T-helper 17 cell (primary cell): ENCODE measurements at regions not wholly inside any gene's neighbourhood (a gene's known extent, or its start where the extent isn't known, plus 50 kb on each side); places are given as distances from the start of the nearest gene placed in this dataset.
A peak's percentile ranks its signal among the peaks of the same experiment; 100 is the strongest.

Source experiments
- ATAC-seq: fragments of 150-1000 bp; cut with Tn5 transposase; 2 replicates; pipeline ENCODE4 v1.10.0; 2021; ENCODE audit warnings: mild to moderate bottlenecking, moderate library complexity
- DNase-seq, 3 donors: peaks; one replicate each; pipeline versions ENCODE4 v3.0.0 to v3.0.0-alpha.2; 2020 to 2021
- H3K9me3 ChIP-seq: one replicate; pipeline ENCODE4 v1.7.0; 2013; ENCODE audit warnings: low read length, mild to moderate bottlenecking; ENCODE audit not compliant: control insufficient read depth, poor library complexity, severe bottlenecking
- H3K27ac Mint-ChIP-seq: one replicate; pipeline ENCODE4 v1.8.0; 2022; ENCODE audit warnings: mild to moderate bottlenecking, moderate library complexity, mixed read lengths
- H3K27me3 Mint-ChIP-seq: one replicate; pipeline ENCODE4 v1.8.0; 2022; ENCODE audit warnings: mixed read lengths
- H3K36me3 Mint-ChIP-seq: one replicate; pipeline ENCODE4 v1.8.0; 2022; ENCODE audit warnings: low read depth, mixed read lengths
- H3K4me1 Mint-ChIP-seq: one replicate; pipeline ENCODE4 v1.8.0; 2022; ENCODE audit warnings: mild to moderate bottlenecking, mixed read lengths
- H3K4me3 Mint-ChIP-seq: one replicate; pipeline ENCODE4 v1.8.0; 2022; ENCODE audit warnings: mild to moderate bottlenecking, moderate library complexity, mixed read lengths

DNA sequence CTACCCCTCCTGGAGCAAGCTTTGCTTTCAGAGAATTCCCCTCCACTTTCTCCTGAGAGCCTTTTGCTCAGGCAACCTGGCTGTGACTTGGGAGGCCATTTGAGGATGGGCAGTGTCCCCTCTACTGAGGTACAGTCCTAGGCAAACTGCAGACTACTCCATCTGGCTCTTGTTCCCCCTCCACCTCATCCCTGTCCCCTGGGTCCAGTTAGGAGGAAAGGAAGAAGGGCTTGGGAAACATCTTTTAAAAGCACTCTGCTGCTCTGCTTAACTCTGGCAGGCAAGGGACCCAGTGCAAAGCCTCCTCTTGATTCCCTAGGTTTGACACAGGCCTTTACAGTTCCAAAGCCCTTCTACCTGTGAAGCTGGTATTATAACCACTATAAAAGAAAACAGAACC, 108.2 kb downstream of the NAV1 start:
- peaks cover 4% of the 10 kb centered on the region for H3K4me1 Mint-ChIP-seq
- no peak for DNase-seq
- ATAC-seq = no peak
- no peak overlapping the region for H3K27ac Mint-ChIP-seq
- no peaks in the 10 kb centered on the region for H3K9me3 ChIP-seq
- H3K36me3 Mint-ChIP-seq = peaks cover 2% of the 10 kb centered on the region
- H3K27me3 Mint-ChIP-seq = peaks cover 43% of the 10 kb centered on the region
- H3K4me3 Mint-ChIP-seq = no peak overlapping the region

GRCh38 chr1:201647722-201648065, 108.8 kb downstream of the NAV1 start:
- no peak overlapping the region for H3K27ac Mint-ChIP-seq
- peaks cover 43% of the 10 kb centered on the region for H3K27me3 Mint-ChIP-seq
- H3K9me3 ChIP-seq = no peaks in the 10 kb centered on the region
- peaks cover 4% of the 10 kb centered on the region for H3K4me1 Mint-ChIP-seq
- DNase-seq (no peak), ATAC-seq (no peak)
- H3K4me3 Mint-ChIP-seq = peak overlapping the region; percentile 67
- H3K36me3 Mint-ChIP-seq = peaks cover under 1% of the 10 kb centered on the region

DNA sequence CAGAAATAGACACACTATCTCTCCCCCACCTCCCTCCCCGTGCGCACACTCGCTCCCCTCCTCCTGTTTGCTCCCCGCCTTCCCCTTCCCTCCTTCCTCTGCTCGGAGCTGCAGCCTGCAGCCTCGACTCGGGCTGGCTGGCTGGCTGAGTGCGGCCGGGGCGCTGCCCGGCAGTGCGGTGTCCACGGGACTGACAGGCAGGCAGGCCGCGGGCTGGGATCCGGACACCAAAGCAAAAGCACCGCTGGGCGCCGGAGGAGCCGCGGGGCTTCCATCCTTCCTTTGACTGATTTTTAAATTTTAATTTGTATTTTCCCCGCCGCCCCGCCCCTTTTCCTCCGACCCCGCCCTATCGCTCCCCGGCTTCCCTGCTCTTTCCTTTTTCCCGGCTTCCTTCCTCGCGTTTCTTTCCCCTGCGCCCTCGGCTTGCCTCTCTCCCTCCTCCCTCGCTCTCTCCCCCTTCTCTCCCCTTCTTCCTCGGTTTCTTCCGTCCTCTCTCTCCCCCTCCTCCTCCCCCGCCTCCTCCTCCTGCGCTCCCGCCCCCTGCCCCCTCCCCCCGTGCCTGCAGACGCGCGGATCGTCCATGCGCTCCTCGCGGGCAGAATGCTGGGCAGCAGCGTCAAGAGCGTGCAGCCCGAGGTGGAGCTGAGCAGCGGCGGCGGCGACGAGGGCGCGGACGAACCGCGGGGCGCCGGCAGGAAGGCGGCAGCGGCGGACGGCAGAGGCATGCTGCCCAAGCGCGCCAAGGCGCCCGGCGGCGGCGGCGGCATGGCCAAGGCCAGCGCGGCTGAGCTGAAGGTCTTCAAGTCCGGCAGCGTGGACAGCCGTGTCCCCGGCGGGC, 109.4 kb downstream of the NAV1 start:
- H3K27me3 Mint-ChIP-seq = peaks cover 43% of the 10 kb centered on the region
- H3K9me3 ChIP-seq = no peaks in the 10 kb centered on the region
- H3K36me3 Mint-ChIP-seq = no peaks in the 10 kb centered on the region
- peak overlapping the region; percentile 67 for H3K4me3 Mint-ChIP-seq
- ATAC-seq (no peak), DNase-seq (no peak)
- peaks cover 7% of the 10 kb centered on the region for H3K4me1 Mint-ChIP-seq
- H3K27ac Mint-ChIP-seq = no peak overlapping the region

DNA sequence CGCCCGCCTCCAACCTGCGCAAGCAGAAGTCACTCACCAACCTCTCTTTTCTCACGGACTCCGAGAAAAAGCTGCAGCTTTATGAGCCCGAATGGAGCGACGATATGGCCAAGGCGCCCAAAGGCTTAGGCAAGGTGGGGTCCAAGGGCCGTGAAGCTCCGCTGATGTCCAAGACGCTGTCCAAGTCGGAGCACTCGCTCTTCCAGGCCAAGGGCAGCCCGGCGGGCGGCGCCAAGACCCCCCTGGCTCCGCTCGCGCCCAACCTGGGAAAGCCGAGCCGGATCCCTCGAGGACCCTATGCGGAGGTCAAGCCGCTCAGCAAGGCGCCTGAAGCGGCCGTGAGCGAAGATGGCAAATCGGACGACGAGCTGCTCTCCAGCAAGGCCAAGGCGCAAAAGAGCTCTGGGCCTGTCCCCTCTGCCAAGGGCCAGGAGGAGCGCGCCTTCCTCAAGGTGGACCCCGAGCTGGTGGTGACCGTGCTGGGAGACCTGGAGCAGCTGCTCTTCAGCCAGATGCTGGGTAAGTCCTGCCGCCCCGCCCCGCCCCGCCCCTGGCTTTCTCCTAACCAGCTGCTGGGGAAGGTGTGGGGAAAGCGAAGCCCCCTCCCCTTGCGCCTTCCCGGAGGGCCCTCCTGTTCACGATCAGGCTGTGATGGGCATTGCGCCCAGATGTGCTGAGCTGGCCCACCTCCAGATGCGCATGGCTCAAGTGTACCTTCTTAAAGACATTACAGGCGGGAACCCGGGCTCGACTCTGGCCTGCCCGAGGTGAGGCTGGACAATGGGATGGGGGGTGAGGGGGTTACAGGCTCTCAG, 110.2 kb downstream of the NAV1 start:
- peaks cover 37% of the 10 kb centered on the region for H3K27me3 Mint-ChIP-seq
- H3K9me3 ChIP-seq = no peaks in the 10 kb centered on the region
- DNase-seq (no peak), ATAC-seq (no peak)
- H3K27ac Mint-ChIP-seq = no peak overlapping the region
- peaks cover 7% of the 10 kb centered on the region for H3K4me1 Mint-ChIP-seq
- peak overlapping the region; percentile 49 for H3K4me3 Mint-ChIP-seq
- H3K36me3 Mint-ChIP-seq = no peaks in the 10 kb centered on the region

- peaks cover 39% of the 10 kb centered on the region for H3K27me3 Mint-ChIP-seq
- no peaks in the 10 kb centered on the region for H3K9me3 ChIP-seq
- H3K4me1 Mint-ChIP-seq = peaks cover 7% of the 10 kb centered on the region
- no peak for ATAC-seq
- H3K27ac Mint-ChIP-seq = no peak overlapping the region
- H3K36me3 Mint-ChIP-seq = no peaks in the 10 kb centered on the region
- H3K4me3 Mint-ChIP-seq = peak overlapping the region; percentile 55
- no peak for DNase-seq
Measured at GRCh38 chr1:201649761-201650622, 111.1 kb downstream of the NAV1 start.

GRCh38 chr1:201650623-201650933, 111.7 kb downstream of the NAV1 start:
- peaks cover 42% of the 10 kb centered on the region for H3K27me3 Mint-ChIP-seq
- DNase-seq (no peak), ATAC-seq (no peak)
- H3K4me3 Mint-ChIP-seq = peak overlapping the region; percentile 65
- peaks cover 7% of the 10 kb centered on the region for H3K4me1 Mint-ChIP-seq
- no peaks in the 10 kb centered on the region for H3K36me3 Mint-ChIP-seq
- no peaks in the 10 kb centered on the region for H3K9me3 ChIP-seq
- no peak overlapping the region for H3K27ac Mint-ChIP-seq

GRCh38 chr1:201652181-201652580, 113.3 kb downstream of the NAV1 start:
- peaks cover 9% of the 10 kb centered on the region for H3K4me1 Mint-ChIP-seq
- peaks cover 33% of the 10 kb centered on the region for H3K27me3 Mint-ChIP-seq
- H3K4me3 Mint-ChIP-seq = no peak overlapping the region
- ATAC-seq (no peak), DNase-seq (no peak)
- no peaks in the 10 kb centered on the region for H3K9me3 ChIP-seq
- H3K36me3 Mint-ChIP-seq = no peaks in the 10 kb centered on the region
- H3K27ac Mint-ChIP-seq = no peak overlapping the region

DNA sequence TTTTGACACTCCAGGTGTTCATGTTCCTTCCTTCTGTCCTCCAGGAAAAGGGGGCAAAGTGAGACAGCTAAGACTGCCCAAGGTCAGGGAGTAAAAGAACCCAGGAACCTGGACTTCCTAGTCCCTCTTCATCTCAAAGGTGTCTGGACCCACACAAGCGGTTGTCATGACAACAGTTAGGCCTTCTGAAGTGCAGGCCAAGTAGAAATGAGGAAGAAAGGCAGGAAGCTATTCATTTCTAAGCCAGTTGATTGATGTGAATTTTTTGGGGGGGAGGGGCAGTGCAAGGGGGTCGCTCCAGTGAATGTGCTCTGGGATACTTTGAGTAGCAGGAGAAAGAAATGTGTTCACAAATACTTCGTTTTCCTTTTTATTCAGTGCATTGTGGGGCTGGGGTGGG, 114.3 kb downstream of the NAV1 start:
- Mint-ChIP-seq H3K27me3 (peaks cover 32% of the 10 kb centered on the region), H3K36me3 (no peaks in the 10 kb centered on the region), H3K4me1 (peaks cover 6% of the 10 kb centered on the region), H3K27ac (no peak overlapping the region), H3K4me3 (no peak overlapping the region)
- H3K9me3 ChIP-seq = no peaks in the 10 kb centered on the region
- DNase-seq (no peak), ATAC-seq (no peak)

DNA sequence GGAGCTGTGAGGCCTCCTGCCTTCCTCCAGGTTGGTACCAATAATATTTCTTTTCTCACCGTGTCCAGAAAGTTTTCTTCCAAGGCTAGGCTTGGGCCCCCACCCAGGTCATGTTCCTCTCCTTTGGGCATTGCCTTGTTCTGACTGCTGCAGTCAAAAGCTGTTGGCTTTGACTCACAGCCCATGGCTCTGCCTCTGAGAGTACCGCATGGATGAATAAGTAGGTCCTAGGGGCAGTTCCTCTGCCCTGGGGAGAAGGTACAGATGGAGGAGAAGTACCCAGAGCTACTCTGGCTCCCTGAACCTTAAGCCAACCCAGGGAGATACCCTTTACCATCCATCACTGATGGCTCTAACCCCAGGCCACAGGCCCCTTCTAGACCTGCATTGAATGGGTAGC, 115.0 kb downstream of the NAV1 start:
- no peak for ATAC-seq

DNA sequence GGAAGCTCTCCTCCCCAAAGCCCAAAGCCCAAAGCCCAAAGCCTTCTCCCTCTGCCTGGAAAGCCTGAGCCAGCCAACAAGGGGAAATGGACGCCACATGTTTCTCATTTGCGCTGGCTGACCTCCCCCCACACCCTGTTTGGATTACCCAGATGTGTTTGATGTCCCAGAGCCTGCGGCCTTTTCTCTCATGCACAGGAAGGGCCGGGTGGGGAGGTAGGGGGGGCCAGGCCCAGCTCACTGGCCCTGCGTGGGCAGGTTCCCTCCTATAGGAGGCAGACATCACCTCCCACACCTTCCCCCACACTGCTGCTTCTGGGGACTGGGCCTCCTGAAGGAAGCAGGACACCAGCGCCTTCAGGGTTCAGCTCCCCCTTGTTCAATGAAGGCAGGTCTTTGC, 116.3 kb downstream of the NAV1 start:
- Mint-ChIP-seq H3K36me3 (no peaks in the 10 kb centered on the region), H3K4me3 (no peak overlapping the region), H3K27me3 (peaks cover 39% of the 10 kb centered on the region), H3K27ac (no peak overlapping the region), H3K4me1 (peaks cover 6% of the 10 kb centered on the region)
- ATAC-seq = no peak
- DNase-seq = no peak
- H3K9me3 ChIP-seq = no peaks in the 10 kb centered on the region

More for the DNA sequence above, 115.0 kb downstream of the NAV1 start:
- no peaks in the 10 kb centered on the region for H3K9me3 ChIP-seq
- Mint-ChIP-seq H3K4me1 (peaks cover 6% of the 10 kb centered on the region), H3K27me3 (peaks cover 38% of the 10 kb centered on the region), H3K4me3 (no peak overlapping the region), H3K36me3 (no peaks in the 10 kb centered on the region), H3K27ac (no peak overlapping the region)
- DNase-seq = no peak

- ATAC-seq (no peak), DNase-seq (no peak)
- H3K9me3 ChIP-seq = no peaks in the 10 kb centered on the region
- Mint-ChIP-seq H3K4me1 (peaks cover 5% of the 10 kb centered on the region), H3K27me3 (peaks cover 33% of the 10 kb centered on the region), H3K4me3 (no peak overlapping the region), H3K27ac (no peak overlapping the region), H3K36me3 (no peaks in the 10 kb centered on the region)
Measured at GRCh38 chr1:201655910-201656309, 117.0 kb downstream of the NAV1 start.

DNA sequence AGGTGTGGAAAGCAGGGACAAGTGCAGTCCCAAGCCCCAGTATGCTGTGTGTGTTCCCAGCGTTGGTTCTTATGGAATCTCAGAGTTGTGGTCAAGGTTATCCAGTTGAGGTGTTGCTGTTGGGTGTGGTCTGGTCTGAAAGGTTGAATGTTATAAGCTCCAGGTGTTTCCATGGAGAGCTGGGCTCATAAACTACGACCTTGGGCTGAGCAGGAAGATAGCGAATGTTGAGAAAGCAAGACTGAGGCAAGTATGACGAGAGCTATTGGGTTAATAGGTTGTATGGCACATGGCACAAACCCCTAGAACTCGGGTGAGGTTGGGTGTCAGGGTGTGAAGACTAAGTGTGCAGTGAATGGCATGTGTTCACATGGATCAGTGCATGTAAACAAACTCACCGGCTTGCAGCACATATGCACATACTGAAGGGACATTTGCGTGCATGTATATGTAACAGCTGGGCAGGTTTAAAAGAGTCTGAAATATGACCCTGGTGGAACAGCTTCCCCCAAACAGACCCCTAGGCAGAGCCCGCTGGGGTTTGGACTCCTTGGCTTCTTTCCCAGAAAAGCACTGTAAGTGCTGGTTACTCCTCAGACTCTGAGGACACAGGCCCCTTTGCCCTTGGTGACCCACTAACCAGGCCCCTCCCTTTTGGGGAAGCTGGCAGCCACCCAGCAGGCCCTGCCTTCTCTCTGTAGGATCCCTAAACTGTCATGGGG, 117.5 kb downstream of the NAV1 start:
- H3K27me3 Mint-ChIP-seq = peaks cover 34% of the 10 kb centered on the region
- H3K9me3 ChIP-seq = no peaks in the 10 kb centered on the region
- H3K27ac Mint-ChIP-seq = no peak overlapping the region
- peaks cover 5% of the 10 kb centered on the region for H3K4me1 Mint-ChIP-seq
- H3K4me3 Mint-ChIP-seq = no peak overlapping the region
- H3K36me3 Mint-ChIP-seq = no peaks in the 10 kb centered on the region
- no peak for DNase-seq
- no peak for ATAC-seq

- H3K4me3 Mint-ChIP-seq = no peak overlapping the region
- no peak overlapping the region for H3K27ac Mint-ChIP-seq
- H3K36me3 Mint-ChIP-seq = peaks cover 3% of the 10 kb centered on the region
- ATAC-seq (no peak), DNase-seq (no peak)
- H3K4me1 Mint-ChIP-seq = peaks cover 2% of the 10 kb centered on the region
- H3K9me3 ChIP-seq = no peaks in the 10 kb centered on the region
- H3K27me3 Mint-ChIP-seq = peaks cover 50% of the 10 kb centered on the region
Measured at GRCh38 chr1:201659572-201659971, 120.6 kb downstream of the NAV1 start.
